HG03060 (cell line): ENCODE measurements at regions not wholly inside any gene's neighbourhood (a gene's known extent, or its start where the extent isn't known, plus 50 kb on each side); places are given as distances from the start of the nearest gene placed in this dataset.
A peak's percentile ranks its signal among the peaks of the same experiment; 100 is the strongest.

ENCODE experiments used
- ATAC-seq: cut with Tn5 transposase; IDR thresholded peaks from one replicate; pipeline ENCODE4 v1.9.1; 2021; ENCODE audit warnings: low read depth, moderate number of reproducible peaks; ENCODE audit not compliant: unreplicated experiment

DNA sequence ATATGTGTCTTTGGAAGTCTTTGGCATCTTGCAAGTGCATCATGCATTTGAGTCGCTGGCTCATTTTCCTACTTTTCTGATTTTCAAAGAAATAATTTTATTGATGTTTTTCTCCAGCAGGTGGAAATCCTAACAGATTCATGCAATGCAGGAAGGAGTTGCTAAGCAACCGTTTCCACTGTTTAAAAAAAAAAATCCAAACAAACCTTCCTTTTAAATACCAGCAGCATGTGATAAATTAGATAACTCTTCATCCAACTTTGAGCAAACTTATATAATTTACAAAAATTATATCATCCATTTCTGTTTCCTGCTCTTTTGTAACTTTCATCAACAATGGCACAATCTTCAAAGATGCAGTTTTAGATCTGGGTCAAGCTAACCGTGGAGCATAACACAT, 364.1 kb downstream of the MFSD1 start:
- ATAC-seq, result no peak

DNA sequence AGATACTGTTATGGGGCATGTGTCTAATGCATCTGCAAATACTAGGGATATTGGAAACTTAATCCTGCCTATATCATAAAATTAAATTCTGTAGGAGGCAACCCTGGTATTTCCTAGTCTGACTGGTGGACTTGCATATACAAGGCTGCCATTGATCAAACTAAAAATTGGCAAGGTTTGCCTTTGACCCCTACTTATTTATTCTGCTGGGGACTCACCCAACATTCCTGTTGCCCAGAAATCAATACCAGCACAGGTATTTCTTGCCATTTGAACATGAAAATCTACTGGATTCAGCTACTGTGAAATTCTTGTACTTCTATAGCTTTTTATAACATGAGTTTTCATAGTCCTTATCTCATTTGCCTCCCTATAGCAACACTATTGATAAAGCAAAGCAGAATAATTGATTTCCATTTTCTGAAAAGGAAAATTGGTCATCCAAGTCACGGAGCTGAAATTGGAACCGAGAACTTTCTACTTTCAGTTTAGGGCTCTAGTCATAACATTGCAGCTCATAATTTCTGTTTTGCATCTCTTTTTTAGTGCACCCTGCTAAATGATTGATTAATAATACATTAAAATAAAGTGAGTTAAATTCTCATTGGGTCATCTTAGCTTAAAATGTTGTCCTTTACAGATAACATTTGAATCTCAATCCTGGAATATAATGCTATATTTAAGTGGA, 365.2 kb downstream of the MFSD1 start:
- ATAC-seq, result no peak

DNA sequence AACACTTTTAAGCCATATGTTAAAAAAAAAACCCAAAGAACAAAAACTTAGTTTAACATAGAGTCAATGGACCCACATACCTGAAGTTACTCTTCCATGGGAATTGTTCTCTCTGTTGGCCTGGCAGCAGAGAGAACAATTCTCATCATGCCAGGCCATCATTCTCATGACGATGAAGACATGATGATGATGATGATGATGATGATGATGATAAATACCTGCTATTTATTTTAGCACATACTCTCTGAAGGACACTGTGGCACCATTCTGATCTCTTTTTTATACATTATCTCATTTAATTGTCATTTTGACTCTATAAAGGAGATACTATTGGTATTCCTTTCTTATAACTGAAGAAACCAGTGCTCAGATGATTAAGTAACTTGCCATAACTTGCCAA, 366.9 kb downstream of the MFSD1 start:
- no peak for ATAC-seq

DNA sequence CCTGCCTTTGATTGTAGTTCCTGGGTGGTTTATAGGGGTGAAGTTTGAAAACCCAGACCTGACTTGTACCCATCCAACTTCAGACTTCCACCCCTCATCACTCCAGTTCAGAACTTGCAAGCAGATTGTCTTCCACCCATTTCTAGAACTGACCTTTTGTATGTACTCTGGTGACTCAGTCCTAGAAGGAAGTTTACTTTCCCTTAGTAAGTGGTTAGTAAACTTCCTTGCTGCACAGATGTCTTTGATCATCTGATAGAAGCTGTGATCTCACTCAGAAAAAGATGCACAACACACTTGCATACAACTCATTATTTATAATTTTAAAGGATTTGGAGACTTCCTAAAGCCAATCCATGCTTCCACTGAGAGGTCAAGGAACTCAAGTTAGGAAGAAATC, 368.0 kb downstream of the MFSD1 start:
- ATAC-seq, result no peak

DNA sequence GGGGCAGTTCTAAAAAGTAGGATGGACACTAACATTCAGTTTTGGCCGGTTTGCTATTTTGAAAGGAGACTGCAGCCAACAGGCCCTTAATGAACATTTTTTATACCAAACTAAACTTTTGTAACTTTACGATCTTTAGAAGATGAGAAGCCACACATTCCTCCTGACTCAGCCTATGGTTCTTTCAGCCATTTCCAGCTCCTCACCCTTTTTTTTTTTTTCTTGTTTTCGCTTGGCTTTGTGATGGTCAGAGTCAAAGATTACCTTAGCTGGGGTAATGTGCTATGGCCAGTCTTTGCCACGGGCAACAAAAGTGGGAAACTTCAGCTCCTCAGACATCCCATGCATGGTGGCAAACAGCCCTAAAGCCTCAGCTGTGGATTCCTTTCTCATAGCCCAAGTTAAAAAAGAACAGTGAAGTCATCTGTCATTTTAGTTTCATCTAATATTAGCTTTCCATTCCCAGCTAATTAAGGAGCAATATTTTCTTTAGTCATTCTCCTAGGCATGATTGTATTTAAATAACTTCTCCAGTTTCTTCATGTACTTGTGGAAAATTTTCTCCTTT, 368.7 kb downstream of the MFSD1 start:
- no peak for ATAC-seq

DNA sequence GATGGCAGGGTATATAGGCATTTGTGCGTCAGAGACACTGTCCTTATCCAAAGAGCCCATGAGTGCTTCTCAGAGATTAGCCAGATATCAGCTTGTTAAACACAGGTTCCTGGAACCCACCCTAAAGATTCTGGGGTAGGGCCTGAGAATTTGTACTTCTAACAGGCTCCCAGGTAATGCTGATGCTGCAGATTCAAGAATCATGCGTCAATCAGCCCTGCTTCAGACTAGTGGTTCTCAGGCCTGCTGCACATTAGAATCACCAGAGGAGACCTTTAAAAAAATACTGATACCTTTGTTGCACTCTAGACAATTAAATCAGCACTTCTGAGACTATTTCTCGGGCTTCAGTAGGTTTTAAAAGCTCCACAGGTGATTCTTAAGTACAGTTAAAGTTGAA, 369.5 kb downstream of the MFSD1 start:
- ATAC-seq, result no peak

DNA sequence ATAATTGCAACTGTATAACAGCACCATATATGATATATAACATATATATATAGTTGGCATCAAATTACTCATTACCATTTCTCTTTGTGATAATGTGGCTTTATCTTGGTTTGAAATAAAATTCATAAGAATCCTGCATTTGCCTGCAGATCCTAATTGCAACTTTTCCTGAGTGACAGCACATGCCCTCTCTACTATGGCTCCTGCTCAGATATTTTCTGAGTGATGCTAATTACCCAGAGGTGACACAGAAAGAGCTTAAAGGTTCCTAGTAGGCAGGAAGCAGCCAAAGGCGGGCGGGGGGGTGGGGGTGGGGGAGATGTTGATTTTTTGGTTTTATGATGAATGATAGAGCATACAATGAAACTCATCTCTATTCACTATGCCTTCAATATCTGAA, 370.6 kb downstream of the MFSD1 start:
- ATAC-seq, result no peak

DNA sequence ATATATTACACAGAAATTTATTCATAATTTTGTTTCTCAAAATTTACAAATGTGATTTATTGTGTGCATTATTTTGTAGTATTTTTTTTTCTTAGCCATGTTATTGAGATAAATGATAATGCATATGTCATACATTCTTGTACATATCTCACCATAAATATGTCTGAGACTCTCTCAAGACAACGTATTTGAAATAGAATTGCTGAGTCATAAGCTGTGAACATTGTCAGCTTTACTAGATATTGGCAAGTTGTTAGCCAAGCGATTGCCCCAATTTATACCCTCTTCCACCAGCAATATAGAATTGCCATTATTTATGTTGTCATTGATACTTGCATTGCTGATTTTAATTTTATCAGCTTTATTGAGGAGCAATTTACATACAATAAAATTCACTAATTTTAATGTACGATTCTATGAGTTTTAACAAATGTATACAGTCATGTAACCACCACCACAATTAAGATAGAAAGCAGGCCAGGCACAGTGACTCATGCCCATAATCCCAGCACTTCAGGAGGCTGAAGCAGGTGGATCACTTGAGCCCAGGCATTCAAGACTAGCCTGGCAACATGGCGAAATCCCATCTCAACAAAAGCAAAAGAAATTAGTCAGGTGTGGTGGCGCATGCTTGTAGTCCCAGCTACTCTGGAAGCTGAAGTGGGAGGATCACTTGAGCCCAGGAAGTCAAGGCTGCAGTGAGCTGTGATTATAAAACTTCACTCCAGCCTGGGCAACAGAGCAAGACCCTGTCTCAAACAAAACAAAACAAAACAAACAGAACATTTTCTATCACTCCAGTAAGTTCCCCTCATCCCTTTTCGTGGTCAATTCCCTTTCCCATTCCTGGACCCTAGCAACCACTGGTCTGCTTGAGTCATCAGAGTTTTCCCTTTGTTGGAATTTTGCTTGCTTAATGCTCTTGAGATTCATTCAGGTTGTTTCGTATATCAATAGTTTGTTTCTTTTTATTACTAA, 373.1 kb downstream of the MFSD1 start:
- ATAC-seq, result no peak

DNA sequence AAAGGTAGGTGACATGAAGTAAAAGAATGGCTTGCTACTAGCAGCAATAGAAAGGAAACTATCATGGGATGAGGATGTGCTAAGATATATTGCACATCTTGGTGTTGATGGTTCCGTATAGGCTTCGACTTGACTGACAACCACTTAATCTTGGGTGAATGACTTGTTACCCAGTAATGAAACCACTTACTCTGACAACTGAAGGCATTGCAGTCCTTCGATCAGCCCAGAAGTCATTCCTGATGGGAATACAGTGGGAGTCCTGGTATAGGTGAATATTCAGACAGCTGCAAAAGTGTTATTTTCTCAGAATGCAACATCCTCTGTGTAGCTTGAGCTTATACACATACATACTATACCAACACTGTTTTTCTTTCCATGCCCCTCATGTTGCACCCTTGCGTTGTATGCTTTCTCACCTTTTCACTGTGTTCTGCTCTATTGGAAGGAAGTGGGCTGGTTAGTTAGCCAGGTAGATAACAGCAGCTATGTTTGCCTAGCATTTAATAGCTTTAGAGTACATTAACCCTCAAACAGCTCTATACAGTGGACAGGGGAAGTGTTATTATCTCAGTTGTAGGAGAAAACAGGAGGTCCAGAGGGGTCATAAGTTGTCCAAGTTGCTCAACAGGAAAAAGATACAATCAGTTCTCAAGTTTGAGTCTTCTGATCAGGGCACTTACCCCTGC, 376.5 kb downstream of the MFSD1 start:
- ATAC-seq, result no peak

DNA sequence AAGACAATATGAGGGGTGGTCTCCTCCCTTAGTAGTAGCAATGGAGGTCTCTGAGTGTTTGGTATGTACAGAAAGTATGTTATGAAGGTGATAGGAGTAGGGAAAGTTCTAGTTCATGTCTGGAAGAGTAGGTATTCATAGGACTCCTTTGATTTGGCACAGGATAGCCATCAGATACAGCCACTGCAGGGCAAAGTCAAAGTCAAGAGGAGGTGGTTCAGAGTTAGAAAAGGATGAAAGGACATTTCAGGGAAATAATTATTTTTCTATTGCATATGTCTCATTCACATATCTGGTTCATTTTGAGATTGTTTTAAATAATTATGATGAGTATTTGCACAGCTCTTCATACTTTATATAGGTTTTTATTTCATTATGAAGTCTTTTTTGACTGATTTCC, 381.1 kb downstream of the MFSD1 start:
- ATAC-seq, result no peak

DNA sequence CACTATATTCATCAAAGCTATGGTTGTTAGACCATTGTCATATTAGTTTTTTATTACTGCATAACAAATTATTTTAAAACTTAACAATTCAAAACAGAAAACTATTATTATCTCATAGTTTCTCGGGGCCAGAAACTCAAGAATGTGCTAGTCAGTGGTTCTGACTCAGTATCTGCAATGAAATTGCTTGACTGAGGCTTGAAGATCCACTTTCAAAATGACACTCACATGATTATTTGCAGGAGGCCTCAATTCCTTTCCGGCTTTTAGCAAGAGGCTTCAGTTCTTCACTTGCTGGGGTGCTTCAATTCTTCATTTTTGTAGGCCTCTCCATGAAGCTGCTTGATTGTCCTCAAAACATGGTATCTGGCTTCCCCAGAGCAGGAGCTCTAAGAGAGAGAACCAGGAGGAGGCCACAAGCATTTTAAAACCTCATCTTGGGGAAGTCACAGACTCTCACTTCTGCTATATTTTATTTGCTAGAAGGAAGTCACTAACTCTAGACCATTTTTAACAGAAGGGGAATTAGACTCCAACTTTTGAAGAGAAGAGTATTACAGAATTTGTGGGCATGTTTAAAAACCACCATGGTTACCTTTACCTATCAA, 383.7 kb downstream of the MFSD1 start:
- ATAC-seq, result peak; percentile 55

DNA sequence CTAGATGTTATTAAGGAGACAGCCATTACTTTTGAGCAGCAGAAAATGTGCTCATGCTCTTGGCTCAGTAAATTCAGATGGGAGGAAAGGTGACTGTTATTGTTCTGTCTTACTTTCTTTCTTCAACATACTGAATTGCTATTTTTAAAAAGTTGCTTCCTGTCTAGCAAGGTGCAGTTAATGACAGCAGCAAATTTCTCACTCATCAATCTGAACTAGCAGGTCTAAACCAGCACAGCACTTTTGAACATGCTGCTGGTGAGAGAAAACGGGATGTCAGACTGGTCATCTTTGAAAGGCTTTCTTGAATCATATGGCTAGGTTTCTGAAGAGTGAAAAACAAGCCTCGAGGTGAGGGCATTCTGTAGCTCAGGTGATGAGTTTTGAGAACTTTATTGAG, 384.7 kb downstream of the MFSD1 start:
- peak; percentile 45 for ATAC-seq

DNA sequence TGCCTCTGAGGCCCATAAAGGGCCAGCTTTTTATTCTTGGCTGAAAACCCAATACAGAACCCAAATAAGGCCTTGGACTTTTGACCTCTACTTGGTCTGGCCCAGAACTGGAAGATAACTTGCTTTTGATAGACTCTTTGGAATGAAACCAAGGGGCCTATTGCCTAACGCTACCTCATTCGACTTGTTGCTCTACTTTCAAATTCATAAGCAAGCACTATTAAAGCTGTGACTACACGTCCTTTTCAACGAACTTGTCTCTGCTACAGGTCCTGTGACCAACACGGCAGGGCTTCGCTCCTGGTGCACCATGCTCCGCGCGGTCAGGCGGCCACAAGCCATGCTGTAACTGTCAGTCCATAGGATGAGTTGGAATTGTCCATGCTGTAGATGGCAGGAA, 385.4 kb downstream of the MFSD1 start:
- ATAC-seq, result no peak

DNA sequence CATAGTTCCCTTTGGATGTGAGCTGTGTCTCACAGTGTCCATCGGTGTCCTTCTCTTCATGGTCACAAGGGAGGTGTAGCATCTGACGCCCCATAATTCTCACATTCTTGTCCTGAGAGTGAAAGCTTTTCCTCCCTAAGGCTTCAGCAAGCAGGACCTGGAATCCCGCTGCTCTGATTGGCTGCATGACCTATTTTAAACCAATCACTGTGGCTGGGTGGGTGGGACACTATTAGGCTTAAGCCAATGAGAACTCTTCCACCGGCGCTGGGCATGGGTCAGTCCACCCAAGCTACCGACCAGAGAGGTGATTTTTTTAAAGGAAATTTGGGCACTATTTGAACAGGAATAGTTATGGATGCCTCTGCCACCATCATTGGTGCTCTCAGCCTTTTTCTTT, 385.9 kb downstream of the MFSD1 start:
- no peak for ATAC-seq

DNA sequence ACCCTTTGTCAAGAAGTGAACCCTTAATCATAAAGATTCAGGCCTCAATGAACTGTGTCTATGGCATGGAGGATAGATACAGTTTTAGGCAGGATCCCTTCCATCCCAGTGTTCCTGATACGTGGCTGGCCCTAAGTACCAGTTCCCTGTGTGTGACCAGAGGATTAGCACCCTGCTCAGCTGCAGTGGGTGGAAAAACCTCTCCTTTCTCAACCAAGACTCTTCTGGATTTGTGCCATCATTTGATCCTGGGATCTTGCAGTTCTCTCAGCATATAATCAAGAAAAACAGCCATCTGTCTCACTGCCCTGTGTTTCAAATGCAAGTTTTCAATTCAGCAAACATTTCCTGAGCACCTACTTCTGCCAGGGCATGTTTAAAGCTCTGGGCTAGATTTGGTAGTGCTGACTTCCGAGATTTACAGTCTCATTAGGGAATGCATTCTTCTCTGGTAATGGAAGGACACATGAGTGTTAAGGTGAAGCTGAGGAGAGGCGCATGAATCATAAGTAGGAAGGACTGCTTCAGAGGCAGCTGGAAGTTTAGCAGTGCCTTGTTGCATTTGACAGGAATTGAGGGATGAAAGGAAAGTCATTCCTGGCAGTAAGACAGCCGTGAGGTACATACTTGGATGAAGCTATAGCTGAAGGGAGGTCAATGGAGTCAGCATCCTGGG, 388.3 kb downstream of the MFSD1 start:
- no peak for ATAC-seq

DNA sequence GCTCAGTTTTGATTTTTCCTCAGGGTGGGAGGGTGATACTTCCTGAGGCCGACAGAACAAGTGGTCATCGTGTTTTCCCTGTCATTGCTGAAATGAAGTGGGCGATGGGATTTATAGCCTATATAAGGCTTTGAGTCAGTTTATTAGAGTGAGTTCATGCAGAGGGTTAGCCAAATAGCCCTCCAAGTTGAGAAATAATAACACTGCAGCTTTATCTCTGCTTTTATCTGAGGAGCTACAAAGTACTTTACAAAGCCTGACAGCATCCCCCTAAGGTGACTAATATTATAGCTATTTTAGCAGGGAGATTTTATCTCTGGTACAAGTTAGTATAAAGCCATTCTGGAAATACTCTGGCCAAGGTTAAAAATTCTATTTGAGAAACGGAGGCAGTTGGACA, 389.6 kb downstream of the MFSD1 start:
- no peak for ATAC-seq

DNA sequence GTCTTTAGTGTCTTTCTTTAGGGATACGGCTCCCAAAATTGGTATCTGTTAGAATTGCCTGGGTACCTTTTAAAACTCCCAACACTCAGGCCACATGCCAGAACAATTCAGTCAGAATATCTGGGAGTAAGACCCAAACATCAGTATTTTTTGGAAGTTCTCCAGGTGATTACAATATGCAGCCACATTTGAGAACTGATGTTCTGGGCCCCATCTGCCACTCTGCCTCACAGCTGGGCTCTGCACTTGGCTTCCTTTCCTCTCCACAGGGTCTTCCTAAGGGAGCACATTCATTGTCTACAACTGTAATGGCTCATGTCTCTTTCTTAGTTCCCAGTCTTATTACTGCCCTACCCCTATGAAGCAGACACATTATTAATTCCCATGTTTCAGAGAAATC, 394.5 kb downstream of the MFSD1 start:
- ATAC-seq, result no peak

DNA sequence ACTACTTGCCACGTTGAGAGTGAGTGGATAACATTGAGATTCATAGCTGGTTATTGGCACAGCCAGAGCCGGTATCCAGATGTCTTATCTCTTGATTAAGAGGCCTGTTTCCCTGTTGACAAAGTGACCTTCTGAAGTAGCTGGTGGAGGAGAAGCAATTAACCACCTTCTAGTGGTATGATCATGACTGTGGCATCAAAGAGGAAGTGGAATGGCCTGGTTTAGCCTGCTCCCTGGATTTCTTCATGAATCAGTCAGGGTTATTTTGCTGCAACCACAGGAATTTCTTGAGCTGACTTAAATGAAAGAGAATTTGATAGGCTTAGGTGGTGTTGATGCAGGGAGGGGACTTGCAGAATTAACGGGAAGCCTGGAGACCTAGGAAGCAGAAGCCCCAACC, 398.3 kb downstream of the MFSD1 start:
- ATAC-seq, result no peak

DNA sequence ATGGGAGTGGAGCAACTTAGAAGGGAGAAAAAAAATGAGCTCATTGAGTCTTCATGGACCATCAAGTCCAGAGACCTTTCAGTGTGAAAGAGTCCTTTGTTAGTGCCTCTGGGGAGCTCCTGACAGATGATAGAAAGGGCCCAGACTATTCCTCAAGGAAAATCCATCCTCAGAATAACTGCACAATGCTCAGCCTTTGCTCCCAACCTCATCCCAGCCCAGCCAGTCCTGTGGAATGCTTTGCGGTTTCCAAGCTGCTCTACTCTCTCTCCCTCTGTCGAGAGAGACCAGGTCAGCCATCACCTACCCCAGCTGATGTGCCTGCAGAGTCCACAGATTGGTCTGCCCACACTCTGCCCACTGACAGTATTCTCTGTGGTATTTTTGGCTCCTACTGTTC, 406.2 kb downstream of the MFSD1 start:
- no peak for ATAC-seq

DNA sequence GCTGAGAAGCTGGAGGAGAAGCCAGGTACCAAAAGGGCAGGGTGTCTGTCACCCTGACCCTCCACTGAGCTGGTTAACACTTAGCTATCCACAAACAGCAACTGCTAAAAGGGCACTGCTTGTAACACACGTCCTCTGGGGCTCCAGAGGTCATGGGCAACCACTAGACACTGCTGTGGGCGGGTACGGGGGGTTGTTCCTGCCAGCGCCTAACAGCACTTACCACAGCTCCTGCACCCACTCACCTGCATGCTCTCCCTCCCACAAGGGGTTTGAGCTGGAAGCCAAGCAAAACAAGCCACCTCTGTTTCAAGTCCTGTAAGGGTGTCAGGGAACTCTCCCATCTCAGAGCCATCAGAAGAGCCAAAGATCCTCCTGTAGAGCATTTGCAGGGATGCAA, 407.6 kb downstream of the MFSD1 start:
- no peak for ATAC-seq
